ENCODE measurements at regions not wholly inside any gene's neighbourhood (a gene's known extent, or its start where the extent isn't known, plus 50 kb on each side); places are given as distances from the start of the nearest gene placed in this dataset.

- TF ChIP-seq TAF1 (IDR thresholded peaks at IDR 0.05; ENCODE audit: low read depth) (no peak), ZBTB7A (IDR thresholded peaks at IDR 0.05; ENCODE audit: low read depth) (no peak), EP300 (IDR thresholded peaks at IDR 0.05; ENCODE audit: borderline replicate concordance) (no peak), USF1 (IDR thresholded peaks at IDR 0.05) (no peak), FOXM1 (IDR thresholded peaks at IDR 0.05; ENCODE audit: borderline replicate concordance, low read depth) (no peak), TEAD4 (IDR thresholded peaks at IDR 0.05) (no peak), CEBPB (IDR thresholded peaks at IDR 0.05) (no peak), MAX (IDR thresholded peaks at IDR 0.05) (no peak)
Measured at GRCh38 chr1:187961895-187962294, 1133.1 kb downstream of the PLA2G4A start.

- TF ChIP-seq MAX (IDR thresholded peaks at IDR 0.05) (no peak), TAF1 (IDR thresholded peaks at IDR 0.05; ENCODE audit: low read depth) (no peak), TCF12 (IDR thresholded peaks at IDR 0.05; ENCODE audit: low read depth) (no peak), FOXM1 (IDR thresholded peaks at IDR 0.05; ENCODE audit: borderline replicate concordance, low read depth) (no peak), CREB1 (IDR thresholded peaks at IDR 0.05; ENCODE audit: low read depth) (no peak), USF1 (IDR thresholded peaks at IDR 0.05) (no peak), NFIC (IDR thresholded peaks at IDR 0.05) (no peak)
Measured at GRCh38 chr1:187971851-187972250, 1143.1 kb downstream of the PLA2G4A start.

GRCh38 chr1:187977298-187977697, 1148.5 kb downstream of the PLA2G4A start:
- no peak for TF ChIP-seq MAX (IDR thresholded peaks at IDR 0.05)

- TF ChIP-seq USF1 (IDR thresholded peaks at IDR 0.05) = no peak
- TF ChIP-seq MAX (IDR thresholded peaks at IDR 0.05) = no peak
- no peak for TF ChIP-seq CREB1 (IDR thresholded peaks at IDR 0.05; ENCODE audit: low read depth)
- TF ChIP-seq EGR1 (IDR thresholded peaks at IDR 0.05) = no peak
- no peak for TF ChIP-seq EP300 (IDR thresholded peaks at IDR 0.05; ENCODE audit: borderline replicate concordance)
- TF ChIP-seq TAF1 (IDR thresholded peaks at IDR 0.05; ENCODE audit: low read depth) = no peak
- TF ChIP-seq REST (IDR thresholded peaks at IDR 0.05; ENCODE audit: low read depth) = no peak
- TF ChIP-seq TCF12 (IDR thresholded peaks at IDR 0.05; ENCODE audit: low read depth) = no peak
- TF ChIP-seq FOXM1 (IDR thresholded peaks at IDR 0.05; ENCODE audit: borderline replicate concordance, low read depth) = no peak
- TF ChIP-seq ZBTB7A (IDR thresholded peaks at IDR 0.05; ENCODE audit: low read depth) = no peak
- no peak for TF ChIP-seq YY1 (IDR thresholded peaks at IDR 0.05; ENCODE audit: low read depth)
- no peak for TF ChIP-seq RAD21 (IDR thresholded peaks at IDR 0.05; ENCODE audit: low read depth)
- no peak for TF ChIP-seq TEAD4 (IDR thresholded peaks at IDR 0.05)
- TF ChIP-seq NFIC (IDR thresholded peaks at IDR 0.05) = no peak
- no peak for TF ChIP-seq CEBPB (IDR thresholded peaks at IDR 0.05)
Measured at GRCh38 chr1:187985145-187985896, 1156.6 kb downstream of the PLA2G4A start.

- TF ChIP-seq NFIC (IDR thresholded peaks at IDR 0.05) (no peak), RAD21 (IDR thresholded peaks at IDR 0.05; ENCODE audit: low read depth) (no peak), TEAD4 (IDR thresholded peaks at IDR 0.05) (no peak), CEBPB (IDR thresholded peaks at IDR 0.05) (no peak), ZBTB7A (IDR thresholded peaks at IDR 0.05; ENCODE audit: low read depth) (no peak), CREB1 (IDR thresholded peaks at IDR 0.05; ENCODE audit: low read depth) (no peak)
Measured at GRCh38 chr1:187985897-187986654, 1157.3 kb downstream of the PLA2G4A start.

GRCh38 chr1:187987236-187987776, 1158.6 kb downstream of the PLA2G4A start:
- TF ChIP-seq TAF1 (IDR thresholded peaks at IDR 0.05; ENCODE audit: low read depth) (no peak), YY1 (IDR thresholded peaks at IDR 0.05; ENCODE audit: low read depth) (no peak), FOXM1 (IDR thresholded peaks at IDR 0.05; ENCODE audit: borderline replicate concordance, low read depth) (no peak), CEBPB (IDR thresholded peaks at IDR 0.05) (no peak), TEAD4 (IDR thresholded peaks at IDR 0.05) (no peak), RAD21 (IDR thresholded peaks at IDR 0.05; ENCODE audit: low read depth) (no peak), EP300 (IDR thresholded peaks at IDR 0.05; ENCODE audit: borderline replicate concordance) (no peak), CREB1 (IDR thresholded peaks at IDR 0.05; ENCODE audit: low read depth) (no peak), NFIC (IDR thresholded peaks at IDR 0.05) (no peak), MAX (IDR thresholded peaks at IDR 0.05) (no peak), USF1 (IDR thresholded peaks at IDR 0.05) (no peak), EGR1 (IDR thresholded peaks at IDR 0.05) (no peak), REST (IDR thresholded peaks at IDR 0.05; ENCODE audit: low read depth) (no peak), ZBTB7A (IDR thresholded peaks at IDR 0.05; ENCODE audit: low read depth) (no peak), TCF12 (IDR thresholded peaks at IDR 0.05; ENCODE audit: low read depth) (no peak)
